GM18868 (cell line): ENCODE measurements at regions not wholly inside any gene's neighbourhood (a gene's known extent, or its start where the extent isn't known, plus 50 kb on each side); places are given as distances from the start of the nearest gene placed in this dataset.

Experiments used
- ATAC-seq: cut with Tn5 transposase; IDR thresholded peaks from one replicate; pipeline ENCODE4 v1.9.1; 2021; ENCODE audit warnings: mild to moderate bottlenecking, moderate library complexity; ENCODE audit not compliant: unreplicated experiment

DNA sequence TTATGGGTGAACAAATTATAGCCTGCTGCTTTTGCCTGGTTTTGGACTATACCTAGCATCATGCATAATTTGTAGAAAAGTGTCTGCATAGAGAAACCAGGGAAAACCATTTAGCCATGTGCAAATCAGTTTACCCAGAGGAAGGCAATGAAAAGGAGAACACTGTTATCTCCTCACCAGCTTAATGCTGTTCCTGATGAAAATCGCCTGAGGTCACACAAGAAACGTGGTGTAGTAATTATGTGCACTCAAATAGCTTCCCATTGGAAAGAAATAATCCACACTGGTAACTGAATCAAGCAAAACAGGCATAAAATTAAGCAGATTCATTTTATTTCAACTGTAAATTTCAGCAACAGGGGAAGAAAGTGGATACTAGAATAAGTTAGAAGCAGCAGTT, 51.7 kb upstream of the FAM240B start:
- ATAC-seq: no peak
